Trophoblast cell (in vitro differentiated cells and primary cell): ENCODE measurements at regions not wholly inside any gene's neighbourhood (a gene's known extent, or its start where the extent isn't known, plus 50 kb on each side); places are given as distances from the start of the nearest gene placed in this dataset.

Experiments used
- DNase-seq, 2 donors: peaks; one replicate each; pipeline ENCODE4 v3.0.0-alpha.2; 2016
- H2AFZ ChIP-seq: 2 replicates; pipeline ENCODE4 v1.6.1; 2013; ENCODE audit warnings: low read length, moderate library complexity, mild to moderate bottlenecking; ENCODE audit not compliant: insufficient read depth, poor library complexity
- H2AK5ac ChIP-seq: 2 replicates; pipeline ENCODE4 v1.6.1; 2013; ENCODE audit warnings: mild to moderate bottlenecking, low read length
- H2BK120ac ChIP-seq: 2 replicates; pipeline ENCODE4 v1.6.1; 2013; ENCODE audit warnings: low read length, mild to moderate bottlenecking, moderate library complexity; ENCODE audit not compliant: insufficient read depth, poor library complexity
- H2BK12ac ChIP-seq: 2 replicates; pipeline ENCODE4 v1.6.1; 2013; ENCODE audit warnings: mild to moderate bottlenecking, low read length, moderate library complexity
- H2BK5ac ChIP-seq: 2 replicates; pipeline ENCODE4 v1.6.1; 2013; ENCODE audit warnings: low read length, low read depth, moderate library complexity, mild to moderate bottlenecking; ENCODE audit not compliant: poor library complexity
- H3K14ac ChIP-seq: 2 replicates; pipeline ENCODE4 v1.6.1; 2013; ENCODE audit warnings: mild to moderate bottlenecking, low read length
- H3K18ac ChIP-seq: 2 replicates; pipeline ENCODE4 v1.6.1; 2013; ENCODE audit warnings: mild to moderate bottlenecking, low read length
- H3K23ac ChIP-seq: 2 replicates; pipeline ENCODE4 v1.6.1; 2013; ENCODE audit warnings: low read length
- H3K27ac ChIP-seq: 2 replicates; pipeline ENCODE4 v1.5.1; 2013; ENCODE audit warnings: low read depth, mild to moderate bottlenecking, inconsistent platforms, low read length, moderate library complexity
- H3K27me3 ChIP-seq: 2 replicates; pipeline ENCODE4 v1.6.1; 2013; ENCODE audit warnings: inconsistent platforms, mild to moderate bottlenecking, low read length, moderate library complexity; ENCODE audit not compliant: insufficient read depth
- H3K36me3 ChIP-seq, 2 experiments: 1 replicate in 1 of 2; 2 replicates in 1 of 2; pipeline ENCODE4 v1.6.1; 2013; ENCODE audit warnings: low read length in 2 of 2, mild to moderate bottlenecking in 2 of 2, moderate library complexity in 1 of 2; ENCODE audit not compliant: insufficient read depth in 2 of 2, control insufficient read depth in 1 of 2
- H3K4ac ChIP-seq: 2 replicates; pipeline ENCODE4 v1.6.1; 2013; ENCODE audit warnings: low read depth, mild to moderate bottlenecking, low read length, moderate library complexity
- H3K4me1 ChIP-seq, 2 experiments: 1 replicate in 1 of 2; 2 replicates in 1 of 2; pipeline ENCODE4 v1.6.1; 2013; ENCODE audit warnings: low read length in 2 of 2, mild to moderate bottlenecking in 2 of 2, moderate library complexity in 1 of 2; ENCODE audit not compliant: insufficient read depth in 2 of 2, control insufficient read depth in 1 of 2
- H3K4me2 ChIP-seq: 2 replicates; pipeline ENCODE4 v1.6.1; 2013; ENCODE audit warnings: inconsistent platforms, mild to moderate bottlenecking, low read length, moderate library complexity
- H3K4me3 ChIP-seq: 2 replicates; pipeline ENCODE4 v1.5.1; 2013; ENCODE audit warnings: mild to moderate bottlenecking, low read depth, low read length, inconsistent platforms
- H3K79me1 ChIP-seq: one replicate; pipeline ENCODE4 v1.6.1; 2013; ENCODE audit warnings: low read length
- H3K79me2 ChIP-seq: 2 replicates; pipeline ENCODE4 v1.6.1; 2013; ENCODE audit warnings: low read length, mild to moderate bottlenecking; ENCODE audit not compliant: control insufficient read depth, insufficient read depth, poor library complexity
- H3K9ac ChIP-seq: 2 replicates; pipeline ENCODE4 v1.6.1; 2013; ENCODE audit warnings: mild to moderate bottlenecking, low read length
- H3K9me3 ChIP-seq: 2 replicates; pipeline ENCODE4 v1.6.1; 2013; ENCODE audit warnings: low read depth, mild to moderate bottlenecking, control low read depth, inconsistent platforms, low read length; ENCODE audit not compliant: insufficient read depth
- H4K12ac ChIP-seq: 2 replicates; pipeline ENCODE4 v1.6.1; 2013; ENCODE audit warnings: low read depth, mild to moderate bottlenecking, low read length, moderate library complexity
- H4K8ac ChIP-seq: 2 replicates; pipeline ENCODE4 v1.6.1; 2013; ENCODE audit warnings: low read depth, mild to moderate bottlenecking, low read length, moderate library complexity
- H4K91ac ChIP-seq: one replicate; pipeline ENCODE4 v1.6.1; 2013; ENCODE audit warnings: low read depth, mild to moderate bottlenecking, low read length, moderate library complexity
- WGBS: extraction: QIAGEN DNeasy Blood & Tissue Kit; methylation state at CpG from one replicate; pipeline ENCODE4 v1.1.7; 2013; ENCODE audit warnings: missing lambda C conversion rate; ENCODE audit not compliant: insufficient read length, insufficient coverage; ENCODE audit errors: extremely low coverage; 5-methylcytosine and 5-hydroxymethylcytosine counted together

- Histone ChIP-seq H4K8ac (no peak overlapping the region), H3K9ac (no peak overlapping the region), H3K9me3 (peaks cover 2% of the 10 kb centered on the region), H2BK120ac (no peak overlapping the region), H3K4me3 (no peak overlapping the region), H3K4ac (no peak overlapping the region), H3K27me3 (no peaks in the 10 kb centered on the region), H2AK5ac (no peak overlapping the region), H3K36me3 (no peaks in the 10 kb centered on the region), H3K4me2 (no peak overlapping the region), H3K79me1 (no peaks in the 10 kb centered on the region), H4K91ac (no peak overlapping the region), H3K4me1 (no peaks in the 10 kb centered on the region), H2BK5ac (no peak overlapping the region), H3K18ac (no peak overlapping the region), H2AFZ (no peak overlapping the region), H3K23ac (no peak overlapping the region), H4K12ac (no peak overlapping the region), H2BK12ac (no peak overlapping the region), H3K79me2 (no peaks in the 10 kb centered on the region), H3K27ac (no peak overlapping the region), H3K14ac (no peak overlapping the region)
- WGBS, result no CpG with 5 or more reads among the region's 3 CpGs
- no peak for DNase-seq
Observed at GRCh38 chr13:75151081-75151643, 330.8 kb downstream of the TBC1D4 start.

GRCh38 chr13:75149776-75150175 lies 332.2 kb downstream of the TBC1D4 start:
- H2AK5ac ChIP-seq, result no peak overlapping the region

GRCh38 chr13:75147946-75148345 lies 334.0 kb downstream of the TBC1D4 start:
- H3K27ac ChIP-seq, result no peak overlapping the region
- no peak for DNase-seq
- no peak overlapping the region for H3K18ac ChIP-seq
- WGBS, result no CpG with 5 or more reads among the region's 5 CpGs
- H4K12ac ChIP-seq, result no peak overlapping the region
- H4K8ac ChIP-seq, result no peak overlapping the region
- H4K91ac ChIP-seq, result no peak overlapping the region
- H2BK12ac ChIP-seq, result no peak overlapping the region
- no peak overlapping the region for H2AFZ ChIP-seq
- H3K79me2 ChIP-seq, result no peaks in the 10 kb centered on the region
- H3K4me3 ChIP-seq, result no peak overlapping the region
- no peak overlapping the region for H3K23ac ChIP-seq
- H3K9ac ChIP-seq, result no peak overlapping the region
- H2BK5ac ChIP-seq, result no peak overlapping the region
- H2BK120ac ChIP-seq, result no peak overlapping the region
- no peak overlapping the region for H3K14ac ChIP-seq
- H3K79me1 ChIP-seq, result no peaks in the 10 kb centered on the region
- no peak overlapping the region for H2AK5ac ChIP-seq
- no peaks in the 10 kb centered on the region for H3K4me1 ChIP-seq
- peaks cover 2% of the 10 kb centered on the region for H3K9me3 ChIP-seq
- H3K36me3 ChIP-seq, result no peaks in the 10 kb centered on the region
- H3K27me3 ChIP-seq, result no peaks in the 10 kb centered on the region
- no peak overlapping the region for H3K4ac ChIP-seq
- no peak overlapping the region for H3K4me2 ChIP-seq

More at GRCh38 chr13:75149776-75150175, 332.2 kb downstream of the TBC1D4 start:
- Histone ChIP-seq H3K9ac (no peak overlapping the region), H4K8ac (no peak overlapping the region), H2BK12ac (no peak overlapping the region), H3K4me2 (no peak overlapping the region), H2AFZ (no peak overlapping the region), H3K18ac (no peak overlapping the region), H3K23ac (no peak overlapping the region), H3K79me1 (no peaks in the 10 kb centered on the region), H4K12ac (no peak overlapping the region), H3K36me3 (no peaks in the 10 kb centered on the region), H4K91ac (no peak overlapping the region), H3K4me3 (no peak overlapping the region), H3K27ac (no peak overlapping the region), H3K27me3 (no peaks in the 10 kb centered on the region), H3K79me2 (no peaks in the 10 kb centered on the region), H3K4ac (no peak overlapping the region), H3K14ac (no peak overlapping the region), H3K4me1 (no peaks in the 10 kb centered on the region), H2BK5ac (no peak overlapping the region), H3K9me3 (peaks cover 2% of the 10 kb centered on the region), H2BK120ac (no peak overlapping the region)
- no peak for DNase-seq

- Histone ChIP-seq H3K14ac (no peak overlapping the region), H2BK12ac (no peak overlapping the region), H3K9me3 (peaks cover 2% of the 10 kb centered on the region), H3K4ac (no peak overlapping the region), H4K8ac (no peak overlapping the region), H2AK5ac (no peak overlapping the region), H3K4me3 (no peak overlapping the region), H4K12ac (no peak overlapping the region), H3K23ac (no peak overlapping the region), H3K27ac (no peak overlapping the region), H3K79me1 (no peaks in the 10 kb centered on the region), H2BK120ac (no peak overlapping the region), H3K4me1 (no peaks in the 10 kb centered on the region), H3K9ac (no peak overlapping the region), H2AFZ (no peak overlapping the region), H3K27me3 (no peaks in the 10 kb centered on the region), H3K79me2 (no peaks in the 10 kb centered on the region), H3K4me2 (no peak overlapping the region), H3K36me3 (no peaks in the 10 kb centered on the region), H4K91ac (no peak overlapping the region), H2BK5ac (no peak overlapping the region), H3K18ac (no peak overlapping the region)
- no CpG with 5 or more reads among the region's 1 CpG for WGBS
- no peak for DNase-seq
Observed at GRCh38 chr13:75146436-75146835, 335.5 kb downstream of the TBC1D4 start.
